GM23338 (cell line): ENCODE measurements at regions not wholly inside any gene's neighbourhood (a gene's known extent, or its start where the extent isn't known, plus 50 kb on each side); places are given as distances from the start of the nearest gene placed in this dataset.
"Not testable (repeated sequence)": the region's sequence is repeated elsewhere in the genome, so short reads cannot be mapped to it uniquely, and the experiment has no call there.

ENCODE experiments used
- ATAC-seq: fragments of 200-7000 bp; cut with Tn5 transposase; 3 replicates; pipeline ENCODE4 v1.9.1; 2020
- DNase-seq: peaks from one replicate; pipeline ENCODE4 v3.0.0-alpha.2; 2015; ENCODE audit warnings: low spot score
- H2AFZ ChIP-seq: fragments of 200-600 bp; sonication (generic); 2 replicates; pipeline ENCODE4 v1.8.0; 2016; ENCODE audit warnings: antibody characterized with exemption, mild to moderate bottlenecking, moderate library complexity
- H3F3A ChIP-seq: fragments of 200-600 bp; sonication (generic); replicated peaks from 2 replicates; pipeline ENCODE4 v1.8.0; 2017; ENCODE audit warnings: antibody characterized with exemption, mixed run types, low read depth
- H3K27ac ChIP-seq: fragments of 200-600 bp; sonication (generic); 2 replicates; pipeline ENCODE4 v1.6.1; 2016; ENCODE audit warnings: low read depth
- H3K27me3 ChIP-seq: fragments of 200-600 bp; sonication (generic); 2 replicates; pipeline ENCODE4 v1.8.0; 2016; ENCODE audit warnings: mild to moderate bottlenecking, mixed run types, moderate library complexity; ENCODE audit not compliant: insufficient read depth
- H3K36me3 ChIP-seq: fragments of 200-600 bp; sonication (generic); 2 replicates; pipeline ENCODE4 v1.8.0; 2016; ENCODE audit warnings: mild to moderate bottlenecking; ENCODE audit not compliant: insufficient read depth
- H3K4me1 ChIP-seq: fragments of 200-600 bp; sonication (generic); 2 replicates; pipeline ENCODE4 v1.8.0; 2016; ENCODE audit warnings: mild to moderate bottlenecking, moderate library complexity; ENCODE audit not compliant: insufficient read depth
- H3K4me2 ChIP-seq: fragments of 200-600 bp; sonication (generic); 2 replicates; pipeline ENCODE4 v1.7.1; 2017; ENCODE audit warnings: mixed run types
- H3K4me3 ChIP-seq: fragments of 200-600 bp; sonication (generic); 2 replicates; pipeline ENCODE4 v1.6.1; 2016; ENCODE audit warnings: mixed run types
- H3K79me2 ChIP-seq: fragments of 200-600 bp; sonication (generic); replicated peaks from 2 replicates; pipeline ENCODE4 v1.8.0; 2017; ENCODE audit warnings: mild to moderate bottlenecking; ENCODE audit not compliant: insufficient read depth
- H3K9me2 ChIP-seq: fragments of 200-600 bp; sonication (generic); 2 replicates; pipeline ENCODE4 v1.8.0; 2017; ENCODE audit not compliant: insufficient read depth
- H4K20me1 ChIP-seq: fragments of 200-600 bp; sonication (generic); replicated peaks from 2 replicates; pipeline ENCODE4 v1.8.0; 2017; ENCODE audit warnings: mild to moderate bottlenecking; ENCODE audit not compliant: insufficient read depth
- H3K27ac Mint-ChIP-seq: 2 replicates; pipeline ENCODE4 v1.8.0; 2020; ENCODE audit warnings: inconsistent platforms, mild to moderate bottlenecking, moderate library complexity, mixed read lengths
- H3K27me3 Mint-ChIP-seq: 3 replicates; pipeline ENCODE4 v1.8.0; 2022; ENCODE audit warnings: low read depth, mild to moderate bottlenecking, moderate library complexity, mixed read lengths, inconsistent platforms; ENCODE audit not compliant: insufficient read depth, poor library complexity
- H3K36me3 Mint-ChIP-seq: 3 replicates; pipeline ENCODE4 v1.8.0; 2021; ENCODE audit warnings: low read depth, mild to moderate bottlenecking, inconsistent platforms, moderate library complexity, mixed read lengths
- H3K4me1 Mint-ChIP-seq: 3 replicates; pipeline ENCODE4 v1.8.0; 2020; ENCODE audit warnings: mild to moderate bottlenecking, inconsistent platforms, mixed read lengths
- H3K4me3 Mint-ChIP-seq: 3 replicates; pipeline ENCODE4 v1.8.0; 2021; ENCODE audit warnings: moderate library complexity, mild to moderate bottlenecking, inconsistent platforms, mixed read lengths
- H3K9me3 Mint-ChIP-seq: 3 replicates; pipeline ENCODE4 v1.8.0; 2020; ENCODE audit warnings: moderate library complexity, mild to moderate bottlenecking, inconsistent platforms, mixed read lengths
- EZH2 ChIP-seq: fragments of 200-600 bp; sonication (generic); IDR thresholded peaks from one replicate; pipeline ENCODE4 v1.8.0; 2017; ENCODE audit warnings: antibody characterized with exemption, mild to moderate bottlenecking, low read depth; ENCODE audit not compliant: unreplicated experiment
- EZH2phosphoT487 ChIP-seq: fragments of 200-600 bp; sonication (generic); IDR thresholded peaks from one replicate; pipeline ENCODE4 v1.8.1; 2018; ENCODE audit warnings: antibody characterized with exemption; ENCODE audit not compliant: unreplicated experiment
- JUNB ChIP-seq: IDR thresholded peaks from one replicate; pipeline ENCODE4 v1.6.1; 2016; ENCODE audit warnings: antibody characterized with exemption; ENCODE audit not compliant: unreplicated experiment
- NANOG ChIP-seq: IDR thresholded peaks from 2 replicates; pipeline ENCODE4 v1.6.1; 2016; ENCODE audit warnings: antibody characterized with exemption, borderline replicate concordance
- POLR2AphosphoS5 ChIP-seq: IDR thresholded peaks from 2 replicates; pipeline ENCODE4 v1.6.1; 2016; ENCODE audit warnings: antibody characterized with exemption, low read depth
- STAT1 ChIP-seq: IDR thresholded peaks from one replicate; pipeline ENCODE4 v1.6.1; 2016; ENCODE audit warnings: antibody characterized with exemption; ENCODE audit not compliant: unreplicated experiment
- ZNF114 ChIP-seq: fragments of 250-450 bp; sonication (Bioruptor Pico); IDR thresholded peaks from 2 replicates; pipeline ENCODE4 v1.5.0; 2020; ENCODE audit warnings: mild to moderate bottlenecking, moderate library complexity
- ZNF331 ChIP-seq: fragments of 250-450 bp; sonication (Bioruptor Pico); IDR thresholded peaks from 2 replicates; pipeline ENCODE4 v1.5.0; 2020; ENCODE audit warnings: low read depth, mild to moderate bottlenecking, moderate library complexity
- TF ChIP-seq, protein P1 (sequence below): IDR thresholded peaks from 2 replicates; pipeline ENCODE4 v1.6.1; 2016; ENCODE audit warnings: antibody characterized with exemption
- TF ChIP-seq, protein P2 (sequence below): IDR thresholded peaks from one replicate; pipeline ENCODE4 v1.6.1; 2018; ENCODE audit warnings: antibody characterized with exemption; ENCODE audit not compliant: unreplicated experiment

DNA sequence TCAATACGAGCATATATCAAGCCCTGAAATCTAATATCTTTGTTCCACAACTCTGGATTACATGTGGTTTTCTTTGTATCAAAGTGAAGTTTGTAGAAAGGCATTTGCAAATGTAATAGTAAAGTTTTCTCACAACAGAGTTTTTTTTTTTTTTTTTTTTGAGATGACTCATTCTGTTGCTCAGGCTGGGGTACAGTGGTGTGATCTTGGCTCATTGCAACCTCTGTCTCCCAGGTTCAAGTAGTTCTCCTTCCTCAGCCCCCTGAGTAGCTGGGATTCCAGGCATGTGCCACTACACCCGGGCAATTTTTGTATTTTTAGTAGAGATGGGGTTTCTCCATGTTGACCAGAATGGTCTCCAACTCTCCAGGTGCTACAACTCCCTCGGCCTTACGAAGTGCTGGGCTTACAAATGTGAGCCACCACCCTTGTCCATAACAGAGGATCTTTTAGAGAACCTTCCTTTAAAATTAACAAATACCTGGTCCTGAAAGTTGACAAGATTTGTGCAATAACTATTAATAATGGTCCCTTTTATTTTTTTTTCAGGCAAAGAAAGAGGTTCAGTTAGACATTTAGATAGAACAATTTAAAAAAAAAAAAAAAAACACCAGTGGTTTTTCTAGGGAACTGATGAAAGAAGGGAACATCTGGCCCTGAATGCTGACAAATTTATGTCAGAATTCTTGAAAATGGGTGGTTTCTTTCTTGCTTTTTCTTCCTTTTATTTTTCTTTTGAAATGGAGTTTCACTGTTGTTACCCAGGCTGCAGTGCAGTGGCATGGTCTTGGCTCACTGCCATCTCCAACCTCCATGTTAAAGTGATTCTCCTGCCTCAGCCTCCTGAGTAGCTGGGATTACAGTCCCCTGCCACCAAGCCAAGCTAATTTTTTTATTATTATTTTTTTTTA is 278.5 kb downstream of the RPS4Y2 start (continued):
- TF ChIP-seq ZNF331 (CRISPR knock-in tag) (no peak), EZH2phosphoT487 (no peak)
- TF ChIP-seq, protein P1, sequence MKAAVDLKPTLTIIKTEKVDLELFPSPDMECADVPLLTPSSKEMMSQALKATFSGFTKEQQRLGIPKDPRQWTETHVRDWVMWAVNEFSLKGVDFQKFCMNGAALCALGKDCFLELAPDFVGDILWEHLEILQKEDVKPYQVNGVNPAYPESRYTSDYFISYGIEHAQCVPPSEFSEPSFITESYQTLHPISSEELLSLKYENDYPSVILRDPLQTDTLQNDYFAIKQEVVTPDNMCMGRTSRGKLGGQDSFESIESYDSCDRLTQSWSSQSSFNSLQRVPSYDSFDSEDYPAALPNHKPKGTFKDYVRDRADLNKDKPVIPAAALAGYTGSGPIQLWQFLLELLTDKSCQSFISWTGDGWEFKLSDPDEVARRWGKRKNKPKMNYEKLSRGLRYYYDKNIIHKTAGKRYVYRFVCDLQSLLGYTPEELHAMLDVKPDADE = no peak

DNA sequence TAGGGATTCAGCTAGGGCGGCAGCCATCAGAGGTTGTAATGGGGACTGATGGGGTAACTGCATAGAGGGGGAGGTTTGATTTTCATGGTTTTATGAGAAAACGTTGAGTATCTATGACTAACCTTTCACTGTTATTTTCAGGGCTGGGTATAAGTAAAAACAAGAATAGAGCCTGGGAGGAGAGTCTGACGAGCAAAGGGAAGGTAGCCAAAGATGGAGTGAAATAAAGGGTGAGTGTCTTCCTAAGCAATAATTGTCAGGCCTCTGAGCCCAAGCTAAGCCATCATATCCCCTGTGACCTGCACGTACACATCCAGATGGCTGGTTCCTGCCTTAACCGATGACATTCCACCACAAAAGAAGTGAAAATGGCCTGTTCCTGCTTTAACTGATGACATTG is 281.5 kb downstream of the RPS4Y2 start:
- H3K27ac ChIP-seq, H3K79me2 ChIP-seq, H3K4me2 ChIP-seq, DNase-seq, H3K4me1 Mint-ChIP-seq, H3K36me3 ChIP-seq, H3K9me2 ChIP-seq, H3K4me3 Mint-ChIP-seq, H2AFZ ChIP-seq, ATAC-seq, H3F3A ChIP-seq, H3K27me3 Mint-ChIP-seq, H3K27me3 ChIP-seq, H3K27ac Mint-ChIP-seq, H3K4me1 ChIP-seq, H3K4me3 ChIP-seq, H4K20me1 ChIP-seq: not testable (repeated sequence)
- peaks cover 94% of the 10 kb centered on the region for H3K9me3 Mint-ChIP-seq
- H3K36me3 Mint-ChIP-seq = peaks cover 45% of the 10 kb centered on the region

DNA sequence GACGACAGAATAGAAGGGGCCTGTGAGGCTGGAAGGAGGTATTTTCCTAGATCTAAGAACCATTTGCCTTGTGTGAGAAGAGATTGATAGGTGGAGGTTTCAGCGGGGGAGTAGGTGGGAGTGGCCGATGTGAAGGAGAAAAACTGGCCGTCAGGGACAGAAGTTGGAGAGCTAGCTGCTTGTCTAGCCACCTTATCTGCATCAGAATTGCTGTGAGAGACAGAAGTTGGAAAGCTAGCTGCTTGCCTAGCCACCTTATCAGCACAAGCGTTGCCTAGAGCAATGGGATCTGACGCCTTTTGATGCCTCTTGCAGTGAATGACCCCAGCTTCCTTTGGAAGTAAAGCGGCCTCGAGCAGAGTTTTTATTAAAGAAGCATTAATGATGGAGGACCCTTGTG is 283.9 kb downstream of the RPS4Y2 start:
- Histone ChIP-seq H3K79me2 (no peaks in the 10 kb centered on the region), H3K9me2 (no peaks in the 10 kb centered on the region), H3K27me3 (no peaks in the 10 kb centered on the region), H3K36me3 (no peaks in the 10 kb centered on the region), H3K27ac (no peak overlapping the region), H2AFZ (no peak overlapping the region), H3K4me1 (no peaks in the 10 kb centered on the region), H3K4me3 (no peak overlapping the region), H3F3A (no peaks in the 10 kb centered on the region), H3K4me2 (no peak overlapping the region), H4K20me1 (no peaks in the 10 kb centered on the region)
- H3K9me3 Mint-ChIP-seq = peaks cover 98% of the 10 kb centered on the region
- peaks cover 2% of the 10 kb centered on the region for H3K27me3 Mint-ChIP-seq
- ATAC-seq = no peak
- H3K27ac Mint-ChIP-seq = no peak overlapping the region
- no peak overlapping the region for H3K4me3 Mint-ChIP-seq
- no peak for DNase-seq
- no peaks in the 10 kb centered on the region for H3K4me1 Mint-ChIP-seq
- peaks cover 57% of the 10 kb centered on the region for H3K36me3 Mint-ChIP-seq
- no peak for TF ChIP-seq EZH2
- no peak for TF ChIP-seq ZNF114 (CRISPR knock-in tag)
- TF ChIP-seq, protein P1 = no peak
- TF ChIP-seq ZNF331 (CRISPR knock-in tag) = no peak
- TF ChIP-seq POLR2AphosphoS5 = no peak
- TF ChIP-seq, protein P2, sequence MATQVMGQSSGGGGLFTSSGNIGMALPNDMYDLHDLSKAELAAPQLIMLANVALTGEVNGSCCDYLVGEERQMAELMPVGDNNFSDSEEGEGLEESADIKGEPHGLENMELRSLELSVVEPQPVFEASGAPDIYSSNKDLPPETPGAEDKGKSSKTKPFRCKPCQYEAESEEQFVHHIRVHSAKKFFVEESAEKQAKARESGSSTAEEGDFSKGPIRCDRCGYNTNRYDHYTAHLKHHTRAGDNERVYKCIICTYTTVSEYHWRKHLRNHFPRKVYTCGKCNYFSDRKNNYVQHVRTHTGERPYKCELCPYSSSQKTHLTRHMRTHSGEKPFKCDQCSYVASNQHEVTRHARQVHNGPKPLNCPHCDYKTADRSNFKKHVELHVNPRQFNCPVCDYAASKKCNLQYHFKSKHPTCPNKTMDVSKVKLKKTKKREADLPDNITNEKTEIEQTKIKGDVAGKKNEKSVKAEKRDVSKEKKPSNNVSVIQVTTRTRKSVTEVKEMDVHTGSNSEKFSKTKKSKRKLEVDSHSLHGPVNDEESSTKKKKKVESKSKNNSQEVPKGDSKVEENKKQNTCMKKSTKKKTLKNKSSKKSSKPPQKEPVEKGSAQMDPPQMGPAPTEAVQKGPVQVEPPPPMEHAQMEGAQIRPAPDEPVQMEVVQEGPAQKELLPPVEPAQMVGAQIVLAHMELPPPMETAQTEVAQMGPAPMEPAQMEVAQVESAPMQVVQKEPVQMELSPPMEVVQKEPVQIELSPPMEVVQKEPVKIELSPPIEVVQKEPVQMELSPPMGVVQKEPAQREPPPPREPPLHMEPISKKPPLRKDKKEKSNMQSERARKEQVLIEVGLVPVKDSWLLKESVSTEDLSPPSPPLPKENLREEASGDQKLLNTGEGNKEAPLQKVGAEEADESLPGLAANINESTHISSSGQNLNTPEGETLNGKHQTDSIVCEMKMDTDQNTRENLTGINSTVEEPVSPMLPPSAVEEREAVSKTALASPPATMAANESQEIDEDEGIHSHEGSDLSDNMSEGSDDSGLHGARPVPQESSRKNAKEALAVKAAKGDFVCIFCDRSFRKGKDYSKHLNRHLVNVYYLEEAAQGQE = no peak
- no peak for TF ChIP-seq JUNB
- no peak for TF ChIP-seq STAT1
- no peak for TF ChIP-seq NANOG
- no peak for TF ChIP-seq EZH2phosphoT487
